ENCODE measurements at regions not wholly inside any gene's neighbourhood (a gene's known extent, or its start where the extent isn't known, plus 50 kb on each side); places are given as distances from the start of the nearest gene placed in this dataset.

- TF ChIP-seq ZBTB17 (CRISPR knock-in tag; IDR thresholded peaks at IDR 0.05): no peak
- TF ChIP-seq, protein P1, sequence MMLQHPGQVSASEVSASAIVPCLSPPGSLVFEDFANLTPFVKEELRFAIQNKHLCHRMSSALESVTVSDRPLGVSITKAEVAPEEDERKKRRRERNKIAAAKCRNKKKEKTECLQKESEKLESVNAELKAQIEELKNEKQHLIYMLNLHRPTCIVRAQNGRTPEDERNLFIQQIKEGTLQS (IDR thresholded peaks at IDR 0.05): peak; percentile 28; the same call in 1 of the 2 replicates
- TF ChIP-seq, protein P1 (CRISPR knock-in tag; conservative IDR thresholded peaks at IDR 0.05): no peak
- TF ChIP-seq SAFB (IDR thresholded peaks at IDR 0.05; ENCODE audit: borderline replicate concordance, low read depth, low read length): no peak
- peak; percentile 32; the same call in 1 of the 2 replicates for TF ChIP-seq POLR2AphosphoS5 (IDR thresholded peaks at IDR 0.05; ENCODE audit: control insufficient read depth, insufficient read depth, low read depth, low read length)
- no peak for TF ChIP-seq KLF13 (tag; IDR thresholded peaks at IDR 0.05; ENCODE audit: borderline replicate concordance, low read depth)
- TF ChIP-seq, protein P2, sequence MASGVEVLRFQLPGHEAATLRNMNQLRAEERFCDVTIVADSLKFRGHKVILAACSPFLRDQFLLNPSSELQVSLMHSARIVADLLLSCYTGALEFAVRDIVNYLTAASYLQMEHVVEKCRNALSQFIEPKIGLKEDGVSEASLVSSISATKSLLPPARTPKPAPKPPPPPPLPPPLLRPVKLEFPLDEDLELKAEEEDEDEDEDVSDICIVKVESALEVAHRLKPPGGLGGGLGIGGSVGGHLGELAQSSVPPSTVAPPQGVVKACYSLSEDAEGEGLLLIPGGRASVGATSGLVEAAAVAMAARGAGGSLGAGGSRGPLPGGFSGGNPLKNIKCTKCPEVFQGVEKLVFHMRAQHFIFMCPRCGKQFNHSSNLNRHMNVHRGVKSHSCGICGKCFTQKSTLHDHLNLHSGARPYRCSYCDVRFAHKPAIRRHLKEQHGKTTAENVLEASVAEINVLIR (CRISPR knock-in tag; IDR thresholded peaks at IDR 0.05): no peak
- TF ChIP-seq, protein P3, sequence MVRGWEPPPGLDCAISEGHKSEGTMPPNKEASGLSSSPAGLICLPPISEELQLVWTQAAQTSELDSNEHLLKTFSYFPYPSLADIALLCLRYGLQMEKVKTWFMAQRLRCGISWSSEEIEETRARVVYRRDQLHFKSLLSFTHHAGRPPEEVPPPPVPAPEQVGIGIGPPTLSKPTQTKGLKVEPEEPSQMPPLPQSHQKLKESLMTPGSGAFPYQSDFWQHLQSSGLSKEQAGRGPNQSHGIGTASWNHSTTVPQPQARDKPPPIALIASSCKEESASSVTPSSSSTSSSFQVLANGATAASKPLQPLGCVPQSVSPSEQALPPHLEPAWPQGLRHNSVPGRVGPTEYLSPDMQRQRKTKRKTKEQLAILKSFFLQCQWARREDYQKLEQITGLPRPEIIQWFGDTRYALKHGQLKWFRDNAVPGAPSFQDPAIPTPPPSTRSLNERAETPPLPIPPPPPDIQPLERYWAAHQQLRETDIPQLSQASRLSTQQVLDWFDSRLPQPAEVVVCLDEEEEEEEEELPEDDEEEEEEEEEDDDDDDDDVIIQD (CRISPR knock-in tag; IDR thresholded peaks at IDR 0.05): no peak
- no peak for TF ChIP-seq ZNF384 (IDR thresholded peaks at IDR 0.05; ENCODE audit: low read depth, low read length)
- TF ChIP-seq ZNF41 (CRISPR knock-in tag; conservative IDR thresholded peaks at IDR 0.05): no peak
- no peak for TF ChIP-seq NONO (IDR thresholded peaks at IDR 0.05; ENCODE audit: low read depth in 2 of 2, low read length in 1 of 2)
- no peak for TF ChIP-seq NFYB (IDR thresholded peaks at IDR 0.05; ENCODE audit: extremely low read depth, insufficient read length)
- TF ChIP-seq CHCHD3 (CRISPR knock-in tag; IDR thresholded peaks at IDR 0.05): no peak
- no peak for TF ChIP-seq TCF7 (IDR thresholded peaks at IDR 0.05; ENCODE audit: borderline replicate concordance)
- TF ChIP-seq ZNF717 (CRISPR knock-in tag; IDR thresholded peaks at IDR 0.05): no peak
- TF ChIP-seq, protein P4, sequence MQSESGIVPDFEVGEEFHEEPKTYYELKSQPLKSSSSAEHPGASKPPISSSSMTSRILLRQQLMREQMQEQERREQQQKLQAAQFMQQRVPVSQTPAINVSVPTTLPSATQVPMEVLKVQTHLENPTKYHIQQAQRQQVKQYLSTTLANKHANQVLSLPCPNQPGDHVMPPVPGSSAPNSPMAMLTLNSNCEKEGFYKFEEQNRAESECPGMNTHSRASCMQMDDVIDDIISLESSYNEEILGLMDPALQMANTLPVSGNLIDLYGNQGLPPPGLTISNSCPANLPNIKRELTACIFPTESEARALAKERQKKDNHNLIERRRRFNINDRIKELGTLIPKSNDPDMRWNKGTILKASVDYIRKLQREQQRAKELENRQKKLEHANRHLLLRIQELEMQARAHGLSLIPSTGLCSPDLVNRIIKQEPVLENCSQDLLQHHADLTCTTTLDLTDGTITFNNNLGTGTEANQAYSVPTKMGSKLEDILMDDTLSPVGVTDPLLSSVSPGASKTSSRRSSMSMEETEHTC (IDR thresholded peaks at IDR 0.05): no peak
- TF ChIP-seq SRF (CRISPR knock-in tag; IDR thresholded peaks at IDR 0.05): peak in 1 of 2 experiments; percentile 66; a peak in 1 of 4 replicates
- 0 out of 2 replicates have a peak, but pooled peaks have one; percentile 4 for TF ChIP-seq SMC3 (conservative IDR thresholded peaks at IDR 0.05; ENCODE audit: insufficient read depth, low read depth, low read length)
- TF ChIP-seq, protein P5, sequence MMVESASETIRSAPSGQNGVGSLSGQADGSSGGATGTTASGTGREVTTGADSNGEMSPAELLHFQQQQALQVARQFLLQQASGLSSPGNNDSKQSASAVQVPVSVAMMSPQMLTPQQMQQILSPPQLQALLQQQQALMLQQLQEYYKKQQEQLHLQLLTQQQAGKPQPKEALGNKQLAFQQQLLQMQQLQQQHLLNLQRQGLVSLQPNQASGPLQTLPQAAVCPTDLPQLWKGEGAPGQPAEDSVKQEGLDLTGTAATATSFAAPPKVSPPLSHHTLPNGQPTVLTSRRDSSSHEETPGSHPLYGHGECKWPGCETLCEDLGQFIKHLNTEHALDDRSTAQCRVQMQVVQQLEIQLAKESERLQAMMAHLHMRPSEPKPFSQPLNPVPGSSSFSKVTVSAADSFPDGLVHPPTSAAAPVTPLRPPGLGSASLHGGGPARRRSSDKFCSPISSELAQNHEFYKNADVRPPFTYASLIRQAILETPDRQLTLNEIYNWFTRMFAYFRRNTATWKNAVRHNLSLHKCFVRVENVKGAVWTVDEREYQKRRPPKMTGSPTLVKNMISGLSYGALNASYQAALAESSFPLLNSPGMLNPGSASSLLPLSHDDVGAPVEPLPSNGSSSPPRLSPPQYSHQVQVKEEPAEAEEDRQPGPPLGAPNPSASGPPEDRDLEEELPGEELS (CRISPR knock-in tag; IDR thresholded peaks at IDR 0.05; ENCODE audit: borderline replicate concordance): no peak
- no peak for TF ChIP-seq TEAD4 (IDR thresholded peaks at IDR 0.05; ENCODE audit: low read length)
- TF ChIP-seq TEAD4 (CRISPR knock-in tag; IDR thresholded peaks at IDR 0.05; ENCODE audit: borderline replicate concordance): no peak
- TF ChIP-seq FOXP1 (CRISPR knock-in tag; IDR thresholded peaks at IDR 0.05): no peak
These were observed 245.4 kb upstream of the POU3F1 start (continued) for GRCh38 chr1:38291906-38292521.

All from K562 (cell line).